ENCODE measurements at regions not wholly inside any gene's neighbourhood (a gene's known extent, or its start where the extent isn't known, plus 50 kb on each side); places are given as distances from the start of the nearest gene placed in this dataset.
"Not testable (repeated sequence)": the region's sequence is repeated elsewhere in the genome, so short reads cannot be mapped to it uniquely, and the experiment has no call there.

DNA sequence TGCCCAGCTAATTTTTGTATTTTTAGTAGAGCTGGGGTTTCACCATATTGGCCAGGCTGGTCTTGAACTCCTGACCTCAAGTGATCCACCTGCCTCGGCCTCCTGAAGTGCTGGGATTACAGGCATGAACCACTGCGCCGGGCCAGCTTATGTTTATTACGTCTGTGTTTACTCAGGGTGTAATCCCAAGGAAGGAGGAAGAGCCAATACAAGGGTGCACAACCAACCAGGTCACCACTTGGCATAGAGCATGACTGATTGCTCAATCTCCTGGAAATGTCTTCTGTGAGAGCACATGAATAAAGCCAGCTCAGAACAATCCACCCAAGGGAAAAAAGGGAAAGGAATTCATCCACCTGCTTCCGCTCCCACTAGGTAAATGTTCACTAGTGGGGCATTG lies 54.7 kb upstream of the RALY start:
- TF ChIP-seq, protein P1, sequence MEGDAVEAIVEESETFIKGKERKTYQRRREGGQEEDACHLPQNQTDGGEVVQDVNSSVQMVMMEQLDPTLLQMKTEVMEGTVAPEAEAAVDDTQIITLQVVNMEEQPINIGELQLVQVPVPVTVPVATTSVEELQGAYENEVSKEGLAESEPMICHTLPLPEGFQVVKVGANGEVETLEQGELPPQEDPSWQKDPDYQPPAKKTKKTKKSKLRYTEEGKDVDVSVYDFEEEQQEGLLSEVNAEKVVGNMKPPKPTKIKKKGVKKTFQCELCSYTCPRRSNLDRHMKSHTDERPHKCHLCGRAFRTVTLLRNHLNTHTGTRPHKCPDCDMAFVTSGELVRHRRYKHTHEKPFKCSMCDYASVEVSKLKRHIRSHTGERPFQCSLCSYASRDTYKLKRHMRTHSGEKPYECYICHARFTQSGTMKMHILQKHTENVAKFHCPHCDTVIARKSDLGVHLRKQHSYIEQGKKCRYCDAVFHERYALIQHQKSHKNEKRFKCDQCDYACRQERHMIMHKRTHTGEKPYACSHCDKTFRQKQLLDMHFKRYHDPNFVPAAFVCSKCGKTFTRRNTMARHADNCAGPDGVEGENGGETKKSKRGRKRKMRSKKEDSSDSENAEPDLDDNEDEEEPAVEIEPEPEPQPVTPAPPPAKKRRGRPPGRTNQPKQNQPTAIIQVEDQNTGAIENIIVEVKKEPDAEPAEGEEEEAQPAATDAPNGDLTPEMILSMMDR (IDR thresholded peaks at IDR 0.05): not testable (repeated sequence)
- not testable (repeated sequence) for TF ChIP-seq POLR2A (IDR thresholded peaks at IDR 0.05)

Data from sigmoid colon (tissue), 3 donors.